ENCODE measurements at regions not wholly inside any gene's neighbourhood (a gene's known extent, or its start where the extent isn't known, plus 50 kb on each side); places are given as distances from the start of the nearest gene placed in this dataset.

GRCh38 chr6:23415819-23416427, 710.1 kb upstream of the NRSN1 start:
- H3K9me1 ChIP-seq (ENCODE audit: insufficient read depth, low read length): peaks cover 4% of the 10 kb centered on the region
- H4K8ac ChIP-seq (ENCODE audit: low read depth in 2 of 2, low read length in 2 of 2): no peak overlapping the region
- H2BK20ac ChIP-seq (ENCODE audit: low read depth, low read length): no peak overlapping the region
- peaks cover 6% of the 10 kb centered on the region for H3K4me1 ChIP-seq (ENCODE audit: control insufficient read depth, insufficient read depth, low read length)
- H2BK15ac ChIP-seq (ENCODE audit: low read depth, low read length): peak overlapping the region; percentile 26; the same call in 1 of the 3 replicates
- CTCF ChIA-PET: no interaction called here
- no peak overlapping the region for H3K56ac ChIP-seq (ENCODE audit: extremely low read depth, insufficient read depth, low read length)
- dilution Hi-C loops (cut with HindIII; ENCODE audit: low sequenced_read_pairs, unreplicated experiment): no loop called here
- no peak overlapping the region for H2AK9ac ChIP-seq (replicated peaks; ENCODE audit: low read depth, low read length, poor library complexity)
- no peaks in the 10 kb centered on the region for H3K9me3 ChIP-seq (ENCODE audit: control insufficient read depth, insufficient read depth, low read length)
- POLR2A ChIA-PET (ENCODE audit: unreplicated experiment): no interaction called here
- H2AK5ac ChIP-seq (ENCODE audit: low read depth, low read length): no peak overlapping the region
- H3K9ac ChIP-seq (ENCODE audit: low read depth, low read length): no peak overlapping the region
- no peak overlapping the region for H4K91ac ChIP-seq (ENCODE audit: insufficient read depth, low read depth, low read length)
- intact Hi-C loops (cut with micrococcal nuclease): loop anchor here (2.0 to 10.0 kb wide), 2 partner anchors 461 to 1267 kb away; no protein-coding TSS in a partner anchor
- no peaks in the 10 kb centered on the region for H3K79me1 ChIP-seq (ENCODE audit: low read depth in 1 of 2, low read length in 2 of 2)
- no peaks in the 10 kb centered on the region for H3K36me3 ChIP-seq (ENCODE audit: control insufficient read depth, insufficient read depth, low read length)
- BruUV-seq (replicated peaks): no TSS peak
- H3K23ac ChIP-seq (ENCODE audit: low read depth, low read length): no peak overlapping the region
- ATAC-seq (ENCODE audit: low read depth) (no peak), DNase-seq (no peak)
- H2AFZ ChIP-seq (replicated peaks; ENCODE audit: low read length, poor library complexity): no peak overlapping the region
- H3K14ac ChIP-seq (replicated peaks; ENCODE audit: low read depth, low read length): no peak overlapping the region; the same call in 1 of the 2 replicates
- no peaks in the 10 kb centered on the region for H3K27me3 ChIP-seq (ENCODE audit: control insufficient read depth, insufficient read depth, low read length)
- no peak for TF ChIP-seq MAZ (IDR thresholded peaks at IDR 0.05; ENCODE audit: borderline replicate concordance, low read depth, low read length)
- no peak for TF ChIP-seq CEBPB (IDR thresholded peaks at IDR 0.05; ENCODE audit: low read depth, low read length)
- no peak for TF ChIP-seq RAD21 (IDR thresholded peaks at IDR 0.05; ENCODE audit: low read length)
- no peak for TF ChIP-seq POLR2A (IDR thresholded peaks at IDR 0.05; ENCODE audit: low read depth, low read length)
- no peak for TF ChIP-seq FOS (IDR thresholded peaks at IDR 0.05; ENCODE audit: low read depth, low read length)
- TF ChIP-seq NFE2L2 (IDR thresholded peaks at IDR 0.05; ENCODE audit: low read depth, low read length): no peak
- TF ChIP-seq MAFK (IDR thresholded peaks at IDR 0.05; ENCODE audit: low read depth, low read length): no peak
- H4K20me1 ChIP-seq (ENCODE audit: insufficient read depth, low read length): peaks cover 3% of the 10 kb centered on the region; the same call in 1 of the 2 replicates
- in situ Hi-C loops (cut with MboI; ENCODE audit: low sequenced_read_pairs): no loop called here
- peak overlapping the region; percentile 71; the same call in 1 of the 2 replicates for H4K5ac ChIP-seq (ENCODE audit: low read depth, low read length)
- WGBS, 2 experiments (ENCODE audit: extremely low coverage in 2 of 2, insufficient read length in 1 of 2): 78% methylated on average over 5 of the region's 5 CpGs; no CpG with 5 or more reads in 1 of the 2 experiments
- H3K4me2 ChIP-seq (ENCODE audit: low read depth, low read length): no peak overlapping the region
- no peak overlapping the region for H2BK120ac ChIP-seq (ENCODE audit: low read depth, low read length)
- no peak overlapping the region; the same call in 1 of the 2 replicates for H3K18ac ChIP-seq (ENCODE audit: low read depth, low read length)
- H3K4ac ChIP-seq (ENCODE audit: low read depth, low read length): no peak overlapping the region
- H3K4me3 ChIP-seq (ENCODE audit: insufficient read depth, low read depth, low read length): no peak overlapping the region
- H2BK5ac ChIP-seq (ENCODE audit: low read depth, low read length, poor library complexity, severe bottlenecking): no peak overlapping the region
- no peak overlapping the region for H3K27ac ChIP-seq (ENCODE audit: insufficient read depth, low read length)
